Activated T-cell treated with anti-CD3 and anti-CD28 coated beads for 48 hours (primary cell): ENCODE measurements at regions not wholly inside any gene's neighbourhood (a gene's known extent, or its start where the extent isn't known, plus 50 kb on each side); places are given as distances from the start of the nearest gene placed in this dataset.
"Not testable (repeated sequence)": the region's sequence is repeated elsewhere in the genome, so short reads cannot be mapped to it uniquely, and the experiment has no call there.

ENCODE experiments used
- DNase-seq: peaks from one replicate; pipeline ENCODE4 v3.0.0-alpha.2; 2020; ENCODE audit warnings: low read depth

DNA sequence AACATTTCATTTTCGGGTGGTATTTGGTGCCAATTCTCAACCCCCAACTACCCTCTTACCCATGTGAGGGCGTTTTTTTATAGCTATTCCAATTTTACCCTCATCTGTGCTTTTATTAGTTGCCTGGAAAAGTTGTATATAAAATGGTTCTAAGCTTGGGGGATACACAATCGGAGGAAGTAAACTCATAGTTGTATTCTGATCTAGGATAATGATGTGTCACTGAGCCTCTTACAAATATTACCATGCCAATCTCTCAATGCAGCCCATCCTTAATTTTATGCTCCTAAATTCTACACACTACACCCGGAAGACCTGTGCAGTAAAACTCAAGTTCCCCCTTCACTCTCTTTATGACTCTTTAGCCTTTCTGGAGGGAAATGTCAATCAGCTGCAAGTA, 1206.5 kb upstream of the FLRT2 start:
- DNase-seq = no peak

DNA sequence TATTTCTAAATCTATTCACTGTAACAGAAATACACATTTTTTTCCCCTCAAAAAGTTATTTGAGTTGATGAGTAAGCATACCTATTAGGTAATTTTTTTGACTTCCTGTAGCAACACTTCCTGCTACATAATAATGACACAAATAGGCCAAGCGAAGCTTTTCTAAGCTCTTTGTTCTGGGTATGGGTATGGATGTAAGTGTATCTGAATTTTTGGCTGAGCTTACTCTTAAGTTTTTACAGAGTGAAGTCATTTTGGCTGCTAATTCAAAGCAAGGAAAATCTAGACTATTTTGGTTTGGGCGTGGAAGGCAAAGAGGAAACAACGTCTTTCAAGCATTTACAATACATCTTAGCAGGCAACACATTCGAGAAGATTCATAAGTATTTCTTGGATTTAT, 1206.0 kb upstream of the FLRT2 start:
- DNase-seq = no peak

DNA sequence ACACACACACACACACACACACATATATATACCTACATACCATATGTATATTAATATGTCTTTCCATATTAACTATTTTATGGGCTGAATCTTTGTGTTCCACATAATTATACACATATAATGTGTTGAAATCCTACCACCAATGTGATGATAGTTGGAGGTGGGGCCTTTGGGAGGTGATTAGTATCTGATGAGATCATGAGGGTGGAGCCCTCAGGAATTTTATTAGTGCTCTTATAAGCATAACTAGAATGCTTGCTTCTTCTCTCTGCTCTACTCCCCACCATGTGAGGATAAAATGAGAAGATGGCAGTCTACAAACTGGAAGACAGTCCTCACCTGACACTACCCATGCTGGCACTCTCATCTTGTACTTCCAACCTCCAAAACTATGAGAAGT, 1193.5 kb upstream of the FLRT2 start:
- DNase-seq = no peak

DNA sequence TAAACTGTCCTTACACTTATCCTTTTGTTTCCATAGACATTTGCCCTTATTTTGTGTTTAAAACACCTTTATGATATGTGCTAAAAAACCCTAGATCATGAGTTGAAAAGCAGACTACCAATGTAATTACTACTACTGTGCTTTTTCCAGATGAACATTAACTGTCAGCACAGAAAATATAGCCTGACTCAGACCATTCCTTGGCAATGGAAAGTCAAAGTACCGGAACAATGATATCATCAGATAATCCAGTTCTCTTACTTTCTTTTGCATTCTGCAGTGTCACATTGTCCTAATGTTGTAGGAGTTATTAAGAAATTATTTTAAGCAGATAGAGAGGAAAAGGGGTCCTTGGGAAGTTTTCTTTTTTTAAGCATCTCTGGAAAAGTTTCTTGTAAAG, 1189.0 kb upstream of the FLRT2 start:
- no peak for DNase-seq

DNA sequence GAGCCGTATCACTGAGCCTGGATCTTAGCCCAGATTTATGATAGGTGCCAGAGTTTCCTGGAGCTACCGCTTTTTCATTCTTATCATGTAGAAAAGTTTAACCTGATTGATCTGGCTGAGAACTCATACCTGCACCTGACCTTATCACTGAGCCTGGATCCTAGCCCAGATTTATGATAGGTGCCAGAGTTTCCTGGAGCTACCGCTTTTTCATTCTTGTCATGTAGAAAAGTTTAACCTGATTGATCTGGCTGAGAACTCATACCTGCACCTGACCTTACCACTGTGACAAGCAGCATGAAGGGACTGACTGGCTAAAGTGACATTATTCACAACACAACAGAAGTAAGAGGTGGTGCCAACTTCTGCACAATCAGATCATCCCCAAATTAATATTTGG, 1188.1 kb upstream of the FLRT2 start:
- DNase-seq = not testable (repeated sequence)

DNA sequence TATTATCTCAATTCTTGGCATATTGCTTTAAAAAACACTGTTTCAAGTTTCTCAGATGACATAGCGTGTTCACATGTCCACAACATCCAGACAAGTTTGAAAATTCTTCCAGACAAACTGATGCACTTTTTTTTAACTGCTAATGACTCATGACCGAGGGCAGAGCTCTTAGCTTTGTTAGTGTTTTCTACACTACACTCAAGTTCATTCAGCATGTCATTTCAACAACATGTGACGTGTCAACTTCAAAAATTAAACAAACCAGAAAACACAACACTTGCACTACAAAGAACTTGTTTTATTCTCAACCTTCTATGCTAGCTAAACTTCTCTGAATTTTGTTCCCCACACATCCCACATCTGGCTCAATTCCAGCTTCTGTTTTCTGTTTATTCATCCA, 1186.3 kb upstream of the FLRT2 start:
- no peak for DNase-seq

DNA sequence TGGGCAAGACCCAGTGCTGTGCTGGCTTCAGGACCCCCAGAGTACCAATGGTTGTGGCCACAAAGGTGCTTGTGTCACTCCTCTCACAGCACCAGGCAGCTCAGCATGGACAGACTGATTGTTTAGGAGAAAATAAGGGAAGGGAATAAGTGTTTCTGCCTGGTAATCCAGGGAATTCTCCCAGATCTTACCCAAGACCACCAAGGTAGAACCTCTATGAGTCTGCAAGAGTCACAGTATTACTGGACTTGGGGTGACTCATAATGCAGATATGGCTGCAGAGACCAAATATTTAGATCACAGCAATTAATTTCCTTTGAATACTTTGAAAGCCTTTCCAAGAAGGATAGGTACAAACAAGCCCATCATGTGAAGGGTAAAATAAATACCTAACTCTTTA, 1178.3 kb upstream of the FLRT2 start:
- DNase-seq = no peak

DNA sequence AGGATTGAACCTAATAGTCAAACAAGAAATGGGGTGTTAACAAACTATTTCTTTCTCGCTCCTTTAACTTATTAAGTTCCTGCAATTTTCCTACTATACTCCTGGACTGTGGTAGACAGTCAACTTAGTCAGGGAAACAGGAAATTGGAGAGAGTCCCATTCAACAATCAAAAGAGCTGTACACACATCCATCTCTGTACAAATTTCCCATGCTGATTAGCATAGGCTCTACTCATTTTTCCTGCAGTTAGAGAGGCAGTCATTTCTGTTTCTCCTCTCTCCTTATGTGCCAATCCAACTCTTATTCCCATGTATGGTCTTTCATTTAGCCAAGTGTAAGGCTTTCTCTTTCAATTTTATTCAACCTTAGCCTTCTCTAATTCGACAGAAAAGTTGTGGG, 1168.5 kb upstream of the FLRT2 start:
- no peak for DNase-seq

DNA sequence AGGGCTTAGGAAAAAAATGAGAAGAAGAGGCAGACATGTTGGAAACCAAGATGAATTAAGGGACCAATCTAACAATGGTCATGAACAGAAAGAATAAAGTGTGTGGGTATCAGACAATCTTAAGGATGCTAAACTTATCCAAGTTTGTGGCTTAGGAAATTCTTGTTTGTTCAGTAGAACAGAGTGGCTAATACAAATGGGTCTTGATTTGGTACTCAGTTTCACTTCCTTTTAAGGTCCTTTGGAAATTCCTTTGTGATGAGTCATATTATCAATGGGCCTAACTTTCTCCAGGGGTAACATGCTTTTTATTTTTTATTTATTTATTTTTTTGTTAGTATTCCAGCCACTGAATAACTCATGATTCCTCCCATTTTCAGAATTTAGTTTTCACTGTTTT, 1154.7 kb upstream of the FLRT2 start:
- DNase-seq = no peak

DNA sequence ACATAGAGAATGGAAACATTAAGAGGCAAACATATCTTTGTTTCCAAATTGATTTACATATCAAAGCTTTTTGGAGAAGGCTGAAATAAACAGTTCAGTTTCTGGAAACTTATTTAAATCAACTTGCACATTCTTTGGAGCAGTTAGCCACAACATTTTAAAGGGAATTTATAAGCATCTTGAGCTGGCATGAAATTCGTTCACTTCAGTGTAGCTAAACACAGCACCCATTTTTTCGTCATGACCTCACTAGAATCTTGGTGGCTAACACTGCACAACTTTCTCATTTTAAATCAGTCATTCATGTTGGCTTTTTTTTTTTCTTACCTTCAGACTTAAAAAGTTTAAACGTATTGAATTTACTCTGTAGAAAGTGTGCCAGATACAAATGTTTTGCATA, 1139.9 kb upstream of the FLRT2 start:
- no peak for DNase-seq

DNA sequence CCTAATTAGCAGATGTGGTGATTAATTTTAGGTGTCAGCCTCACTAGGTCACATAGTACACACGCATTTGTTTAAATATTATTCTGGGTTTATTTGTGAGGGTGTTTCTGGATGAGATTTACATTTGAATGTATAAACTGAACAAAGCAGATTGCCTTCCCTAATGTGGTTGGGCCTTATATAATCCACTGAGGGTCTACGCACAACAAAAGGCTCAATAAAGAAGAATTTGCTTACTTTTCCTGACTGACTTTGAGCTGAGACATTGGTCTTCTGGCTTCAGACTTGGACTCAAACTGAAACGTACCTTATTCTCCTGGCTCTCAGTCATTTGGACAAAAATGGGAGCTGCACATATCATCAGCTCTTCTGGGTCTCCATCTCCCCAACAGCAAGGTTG, 1132.3 kb upstream of the FLRT2 start:
- no peak for DNase-seq

DNA sequence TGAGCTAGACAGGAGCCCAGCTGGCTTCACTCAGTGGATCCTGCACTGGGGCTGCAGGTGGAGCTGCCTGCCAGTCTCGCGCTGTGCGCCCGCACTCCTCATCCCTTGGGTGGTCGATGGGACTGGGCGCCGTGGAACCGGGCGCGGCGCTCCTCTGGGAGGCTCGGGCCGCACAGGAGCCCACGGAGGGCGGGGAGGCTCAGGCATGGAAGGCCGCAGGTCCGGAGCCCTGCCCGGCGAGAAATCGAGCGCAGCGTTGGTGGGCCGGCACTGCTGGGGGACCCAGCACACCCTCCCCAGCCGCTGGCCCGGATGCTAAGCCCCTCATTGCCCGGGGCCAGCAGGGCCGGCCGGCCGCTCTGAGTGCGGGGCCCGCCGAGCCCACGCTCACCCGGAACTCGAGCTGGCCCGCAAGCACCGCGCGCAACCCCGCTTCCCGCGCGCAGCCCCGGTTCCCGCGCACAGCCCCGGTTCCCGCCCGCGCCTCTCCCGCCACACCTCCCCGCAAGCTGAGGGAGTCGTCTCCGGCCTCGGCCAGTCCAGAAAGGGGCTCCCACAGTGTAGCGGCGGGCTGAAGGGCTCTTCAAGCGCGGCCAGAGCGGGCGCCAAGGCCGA, 1130.5 kb upstream of the FLRT2 start:
- no peak for DNase-seq

DNA sequence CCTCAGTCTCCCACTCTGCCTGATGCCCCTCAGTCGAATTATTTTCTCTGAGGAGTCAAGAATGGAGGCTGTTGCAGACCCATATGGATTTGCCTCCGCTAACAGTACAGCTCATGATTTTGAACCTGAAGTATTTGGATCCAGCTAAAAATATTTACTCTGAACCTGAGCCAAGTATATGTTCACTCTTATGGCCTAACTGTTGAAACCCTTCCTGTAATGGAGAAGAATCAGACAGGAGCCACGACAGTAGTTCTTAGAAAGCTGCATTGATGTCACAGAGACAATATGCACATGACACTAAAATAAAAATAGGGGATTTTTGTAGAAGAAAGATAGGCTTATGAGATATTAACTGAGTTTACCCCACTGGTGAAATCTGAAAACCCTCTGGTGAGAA, 1128.3 kb upstream of the FLRT2 start:
- DNase-seq = no peak

DNA sequence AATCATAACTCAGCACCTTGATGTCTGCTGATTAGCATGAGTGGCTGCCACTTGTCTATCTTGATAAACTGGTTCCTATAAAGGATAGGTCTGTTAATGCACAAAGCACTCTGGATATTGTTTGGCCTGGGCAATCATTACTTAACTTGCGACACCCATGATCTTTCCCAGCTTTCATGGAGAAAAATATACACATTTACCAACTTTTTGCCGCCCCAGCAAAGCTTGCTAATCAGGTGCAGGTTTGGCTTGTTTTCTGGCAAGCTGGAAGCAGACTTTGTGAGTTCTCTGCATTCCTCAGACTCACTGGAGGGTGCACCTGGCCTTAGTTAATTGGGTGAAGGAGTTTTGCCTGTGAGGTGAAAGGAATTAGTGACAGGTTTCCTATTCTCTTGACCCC, 1126.4 kb upstream of the FLRT2 start:
- DNase-seq = no peak

DNA sequence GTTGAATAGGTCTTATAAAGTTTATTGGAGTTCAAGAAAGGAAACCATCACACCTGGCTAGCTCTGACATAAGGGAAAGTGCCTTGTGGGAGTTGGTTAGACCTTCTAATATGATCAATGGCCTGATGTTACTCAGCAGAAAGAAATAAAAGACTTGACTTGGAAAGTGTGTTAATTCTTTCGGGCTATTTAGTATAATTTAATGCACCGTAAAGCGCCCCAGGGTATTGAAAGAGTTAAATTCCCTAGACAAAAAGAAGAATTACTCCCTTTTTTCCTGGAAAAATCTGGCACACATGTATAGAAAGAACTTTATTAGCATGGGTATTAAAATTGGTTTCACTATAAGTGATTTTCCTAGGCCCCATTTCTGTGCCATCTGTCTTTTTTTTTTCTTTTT, 1125.7 kb upstream of the FLRT2 start:
- DNase-seq = no peak

DNA sequence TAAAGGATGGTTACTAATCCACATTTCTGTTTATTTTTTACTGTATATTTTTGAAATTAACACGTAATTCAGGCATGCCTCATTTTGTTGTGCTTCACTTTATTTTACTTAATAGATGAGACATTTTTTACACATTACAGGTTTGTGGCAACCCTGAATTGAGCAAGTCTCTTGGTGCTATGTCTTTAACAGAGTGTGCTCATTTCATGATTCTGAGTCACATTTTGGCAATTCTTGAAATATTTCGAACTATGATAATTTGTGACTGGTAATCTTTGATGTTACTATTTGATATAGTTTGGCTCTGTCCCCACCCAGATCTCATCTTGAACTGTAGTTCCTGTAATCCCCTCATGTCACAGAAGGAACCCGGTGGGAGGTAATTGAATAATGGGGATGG, 1120.5 kb upstream of the FLRT2 start:
- DNase-seq = no peak

DNA sequence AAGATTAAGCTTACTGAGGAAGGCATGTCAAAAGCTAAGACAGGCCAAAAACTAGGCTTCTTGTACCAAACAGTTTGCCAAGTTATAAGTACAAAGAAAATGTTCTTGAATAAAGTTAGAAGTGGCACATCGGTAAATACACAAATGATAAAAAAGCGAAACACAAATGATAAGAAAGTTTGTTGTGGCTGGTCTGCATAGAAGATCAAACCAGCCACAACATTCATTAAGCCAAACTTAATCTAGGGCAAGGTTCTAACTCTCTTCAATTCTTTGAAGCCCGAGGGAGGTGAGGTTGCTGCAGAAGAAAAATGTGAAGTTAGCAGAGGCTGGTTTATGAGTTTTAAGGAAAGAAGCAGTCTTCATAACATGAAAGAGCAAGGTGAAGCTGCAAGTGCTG, 1119.6 kb upstream of the FLRT2 start:
- DNase-seq = no peak

DNA sequence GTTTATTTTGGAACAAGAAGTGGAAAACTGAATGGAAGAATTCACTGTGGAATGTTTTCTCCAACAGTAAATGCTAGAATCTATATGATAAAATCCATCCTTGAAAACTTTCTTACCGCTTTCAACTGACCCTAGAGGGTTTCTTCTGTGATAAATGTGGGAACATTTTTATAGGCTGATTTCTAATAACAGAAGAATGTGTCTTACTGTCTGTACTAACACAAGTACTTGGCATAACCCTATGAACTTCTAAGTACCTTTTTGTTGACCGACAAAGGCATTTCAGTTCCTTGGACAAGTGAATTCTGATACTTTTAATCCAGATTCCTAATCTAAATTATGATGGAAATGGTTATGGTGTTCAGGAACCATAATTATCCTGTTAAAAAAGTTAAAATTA, 1109.7 kb upstream of the FLRT2 start:
- no peak for DNase-seq

DNA sequence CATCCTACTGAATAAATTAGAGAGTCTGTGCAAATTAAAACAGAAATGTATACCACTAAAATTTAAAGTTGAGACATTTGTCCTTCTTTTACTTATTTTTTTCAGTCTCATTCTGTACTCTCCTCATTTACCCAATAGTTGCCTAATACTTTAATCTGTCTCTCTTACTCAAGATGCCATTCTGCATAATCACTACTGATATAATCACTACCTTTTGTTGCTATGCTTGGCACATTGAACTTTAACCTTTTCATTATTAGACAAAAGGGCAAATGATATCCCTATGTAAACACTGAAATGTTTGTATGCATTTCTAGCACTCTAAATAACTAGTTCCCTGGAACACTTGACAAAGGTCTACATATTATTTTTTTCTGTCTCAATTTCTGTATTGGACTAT, 1108.3 kb upstream of the FLRT2 start:
- DNase-seq = no peak

DNA sequence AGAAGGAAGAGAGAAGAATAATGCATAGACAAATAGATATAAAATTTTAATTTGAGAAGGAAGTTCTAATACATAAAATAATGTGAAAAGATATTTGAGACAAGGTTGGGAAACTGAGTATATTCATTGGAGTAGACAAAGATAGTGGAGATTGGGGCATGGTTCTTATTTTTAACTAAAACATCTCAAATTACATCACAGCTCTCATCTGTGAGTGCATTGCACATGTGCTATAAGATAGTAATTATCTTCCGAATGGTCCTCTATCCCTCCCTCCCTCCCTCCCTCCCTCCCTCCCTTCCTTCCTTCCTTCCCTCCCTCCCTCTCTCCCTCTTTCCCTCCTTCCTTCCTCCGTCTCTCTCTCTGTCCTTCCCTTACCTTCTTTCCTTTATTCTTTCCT, 1104.0 kb upstream of the FLRT2 start:
- no peak for DNase-seq

DNA sequence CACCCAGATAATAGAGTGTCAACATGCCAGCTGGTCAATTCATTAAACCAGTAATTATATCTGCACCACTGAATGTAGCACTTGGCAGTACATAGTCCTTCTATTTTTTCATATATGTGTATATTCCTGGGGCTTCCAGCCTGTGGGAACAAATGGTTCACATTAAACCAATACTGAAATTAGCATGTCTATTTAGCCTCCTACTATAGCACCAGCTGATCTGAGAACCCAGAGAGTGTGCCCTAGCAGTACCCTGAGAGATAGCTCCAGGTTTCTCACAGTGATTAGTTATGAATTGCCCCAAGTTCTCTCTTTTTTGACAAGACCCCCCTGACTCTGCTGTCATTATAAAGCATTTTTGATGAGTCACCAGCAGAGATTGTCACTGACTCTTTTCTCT, 1097.3 kb upstream of the FLRT2 start:
- no peak for DNase-seq

DNA sequence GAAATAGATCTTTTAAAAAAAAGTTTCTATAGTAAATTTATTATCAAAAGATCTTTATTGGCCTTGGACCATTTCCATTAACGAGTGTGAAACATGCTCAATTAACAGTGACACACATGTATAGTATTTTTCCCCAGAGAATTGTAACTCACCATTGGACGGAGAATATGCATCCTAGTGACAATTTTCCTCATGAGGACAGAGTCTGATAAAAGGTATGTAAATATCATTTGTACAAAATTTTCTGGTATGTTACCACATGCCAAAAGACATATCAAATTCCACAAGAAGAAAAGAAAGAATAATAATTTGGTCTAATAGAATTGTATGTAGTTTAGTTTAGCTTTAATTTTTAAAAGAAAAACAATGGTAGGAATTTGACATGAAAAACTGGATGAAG, 1096.0 kb upstream of the FLRT2 start:
- DNase-seq = no peak

DNA sequence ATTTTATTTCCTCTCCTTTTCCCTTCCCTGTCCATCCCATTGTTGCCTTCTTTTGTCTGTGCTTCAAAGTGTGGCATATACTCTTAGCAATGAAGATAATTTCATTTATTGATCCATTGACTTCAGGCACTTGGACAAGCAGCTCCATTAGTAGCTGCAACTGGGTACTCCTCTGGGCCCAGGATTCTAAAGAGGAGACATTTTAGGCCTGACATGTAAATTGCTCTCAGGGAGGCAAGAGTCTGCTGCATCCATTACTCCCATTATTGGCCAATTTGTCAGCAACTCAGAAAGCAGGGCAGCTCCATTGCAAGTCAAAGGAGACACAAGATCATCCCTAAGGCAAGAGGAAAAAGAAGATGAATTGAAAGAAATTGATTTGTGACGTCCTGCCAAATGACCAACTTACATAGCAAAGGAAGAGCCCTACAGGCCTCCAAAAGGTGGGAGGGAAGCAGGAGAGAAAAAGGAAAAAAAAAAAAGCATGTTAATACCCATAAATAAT, 1094.1 kb upstream of the FLRT2 start:
- no peak for DNase-seq

DNA sequence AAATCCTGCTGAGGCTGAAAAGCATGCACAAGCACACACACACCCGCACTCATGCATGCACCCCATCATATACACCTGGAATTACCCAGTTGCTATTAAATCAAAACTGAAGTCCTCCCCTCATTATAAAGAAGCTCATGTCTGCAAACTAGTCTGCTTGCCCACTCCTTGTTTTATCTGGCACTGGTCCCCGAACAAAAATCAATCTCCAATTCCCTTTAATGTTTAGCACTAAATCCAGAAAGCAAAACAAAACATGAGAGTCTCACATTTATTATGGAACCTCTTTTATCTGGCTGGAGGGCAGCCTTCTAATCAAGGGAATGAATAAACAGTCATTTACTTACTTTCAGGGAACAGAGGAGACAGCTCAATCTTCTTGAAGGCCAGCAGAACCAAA, 1093.4 kb upstream of the FLRT2 start:
- no peak for DNase-seq

DNA sequence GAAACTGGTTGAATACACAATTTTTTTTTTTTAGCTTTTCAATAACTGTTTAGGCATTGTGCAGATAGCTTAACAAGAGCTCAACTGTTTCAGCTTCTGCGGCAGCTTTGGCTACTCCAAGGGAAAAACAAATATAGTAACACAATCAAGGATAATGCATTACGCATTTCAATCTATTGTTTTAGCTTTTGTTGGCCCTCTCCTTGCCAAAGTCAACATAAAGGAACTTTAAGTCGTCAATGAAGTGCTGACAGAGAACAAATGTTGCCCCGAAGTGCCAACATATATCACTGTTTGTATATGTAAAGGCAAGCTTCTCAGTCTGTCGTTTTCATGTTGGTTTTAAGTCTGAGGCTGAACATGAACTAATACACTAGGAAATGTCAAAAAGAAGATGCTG, 1087.4 kb upstream of the FLRT2 start:
- DNase-seq = no peak
